OCI-LY7 (cell line): ENCODE measurements at regions not wholly inside any gene's neighbourhood (a gene's known extent, or its start where the extent isn't known, plus 50 kb on each side); places are given as distances from the start of the nearest gene placed in this dataset.

Source experiments
- BruUV-seq: library from RNA; stranded (reverse); fragments of 400-500 nt; replicated peaks from 2 replicates; lab custom pipeline; 2021; lab: Mats Ljungman, UMichigan
- CTCF ChIA-PET: fragments of 300-600 bp; sonication (Branson Sonifier 250); formaldehyde crosslinking; loops from one replicate; lab custom pipeline; 2022; ENCODE audit warnings: antibody characterized with exemption; ENCODE audit not compliant: unreplicated experiment; lab: Charles Lee
- POLR2A ChIA-PET: fragments of 300-600 bp; sonication (Branson Sonifier 250); formaldehyde crosslinking; loops from one replicate; lab custom pipeline; 2022; ENCODE audit warnings: antibody characterized with exemption; lab: Charles Lee
- DNase-seq: peaks from one replicate; pipeline ENCODE4 v3.0.0-alpha.2; 2015; ENCODE audit warnings: low spot score
- H2AFZ ChIP-seq: fragments of 200-600 bp; sonication (generic), shearing (Covaris generic); 2 replicates; pipeline ENCODE4 v1.6.1; 2014; ENCODE audit warnings: mild to moderate bottlenecking, antibody characterized with exemption, low read length, moderate library complexity
- H3K27ac ChIP-seq: fragments of 200-600 bp; sonication (generic); 2 replicates; pipeline ENCODE4 v1.5.1; 2014; ENCODE audit warnings: mixed run types, low read depth, mild to moderate bottlenecking, moderate library complexity, low read length, inconsistent platforms; ENCODE audit not compliant: poor library complexity, severe bottlenecking
- H3K36me3 ChIP-seq: fragments of 200-600 bp; sonication (generic); 2 replicates; pipeline ENCODE4 v1.6.1; 2014; ENCODE audit warnings: mild to moderate bottlenecking, antibody characterized with exemption, low read length, moderate library complexity, mixed read lengths; ENCODE audit not compliant: insufficient read depth
- H3K4me1 ChIP-seq: fragments of 200-600 bp; sonication (generic); 2 replicates; pipeline ENCODE4 v1.5.1; 2014; ENCODE audit warnings: mild to moderate bottlenecking, low read length; ENCODE audit not compliant: insufficient read depth, poor library complexity, severe bottlenecking
- H3K4me2 ChIP-seq: fragments of 200-600 bp; sonication (generic); 2 replicates; pipeline ENCODE4 v1.6.1; 2014; ENCODE audit warnings: mild to moderate bottlenecking, low read length
- H3K4me3 ChIP-seq: fragments of 200-600 bp; sonication (generic); 2 replicates; pipeline ENCODE4 v1.5.1; 2014; ENCODE audit warnings: mild to moderate bottlenecking, low read depth, low read length; ENCODE audit not compliant: poor library complexity, severe bottlenecking
- H3K79me2 ChIP-seq: fragments of 200-600 bp; sonication (generic); 2 replicates; pipeline ENCODE4 v1.6.1; 2016; ENCODE audit warnings: low read depth, mild to moderate bottlenecking, low read length, moderate library complexity, mixed read lengths; ENCODE audit not compliant: insufficient read depth
- H3K9me2 ChIP-seq: fragments of 200-600 bp; sonication (generic); 2 replicates; pipeline ENCODE4 v1.6.1; 2016; ENCODE audit warnings: mild to moderate bottlenecking, low read length, mixed read lengths; ENCODE audit not compliant: insufficient read depth
- H3K9me3 ChIP-seq: fragments of 200-600 bp; sonication (generic); 2 replicates; pipeline ENCODE4 v1.6.1; 2014; ENCODE audit warnings: mild to moderate bottlenecking, mixed run types, low read length, mixed read lengths
- H4K20me1 ChIP-seq: fragments of 200-600 bp; sonication (generic); 2 replicates; pipeline ENCODE4 v1.6.1; 2014; ENCODE audit warnings: mild to moderate bottlenecking, antibody characterized with exemption, low read length, moderate library complexity, mixed read lengths; ENCODE audit not compliant: insufficient read depth
- EZH2phosphoT487 ChIP-seq: fragments of 200-600 bp; sonication (generic); IDR thresholded peaks from 2 replicates; pipeline ENCODE4 v1.6.1; 2018; ENCODE audit warnings: low read depth, borderline replicate concordance, mild to moderate bottlenecking, mixed run types, antibody characterized with exemption, low read length, moderate library complexity, mixed read lengths
- intact Hi-C: fragments of 100-400 bp; cut with micrococcal nuclease; formaldehyde crosslinking; loops from one replicate; pipeline ENCODE4 v1.10.0; 2022; ENCODE audit not compliant: unreplicated experiment
- TF ChIP-seq, protein P1 (sequence below): fragments of 200-600 bp; sonication (generic); conservative IDR thresholded peaks from 2 replicates; pipeline ENCODE4 v1.5.1; 2014; ENCODE audit warnings: mild to moderate bottlenecking, antibody characterized with exemption, low read length, moderate library complexity, mixed read lengths

GRCh38 chr9:70478963-70479641, 64.6 kb upstream of the KLF9 start:
- H3K36me3 ChIP-seq: no peaks in the 10 kb centered on the region
- no peak overlapping the region for H3K4me3 ChIP-seq
- H3K9me3 ChIP-seq: no peaks in the 10 kb centered on the region
- no peaks in the 10 kb centered on the region for H4K20me1 ChIP-seq
- TF ChIP-seq EZH2phosphoT487: no peak
- TF ChIP-seq, protein P1, sequence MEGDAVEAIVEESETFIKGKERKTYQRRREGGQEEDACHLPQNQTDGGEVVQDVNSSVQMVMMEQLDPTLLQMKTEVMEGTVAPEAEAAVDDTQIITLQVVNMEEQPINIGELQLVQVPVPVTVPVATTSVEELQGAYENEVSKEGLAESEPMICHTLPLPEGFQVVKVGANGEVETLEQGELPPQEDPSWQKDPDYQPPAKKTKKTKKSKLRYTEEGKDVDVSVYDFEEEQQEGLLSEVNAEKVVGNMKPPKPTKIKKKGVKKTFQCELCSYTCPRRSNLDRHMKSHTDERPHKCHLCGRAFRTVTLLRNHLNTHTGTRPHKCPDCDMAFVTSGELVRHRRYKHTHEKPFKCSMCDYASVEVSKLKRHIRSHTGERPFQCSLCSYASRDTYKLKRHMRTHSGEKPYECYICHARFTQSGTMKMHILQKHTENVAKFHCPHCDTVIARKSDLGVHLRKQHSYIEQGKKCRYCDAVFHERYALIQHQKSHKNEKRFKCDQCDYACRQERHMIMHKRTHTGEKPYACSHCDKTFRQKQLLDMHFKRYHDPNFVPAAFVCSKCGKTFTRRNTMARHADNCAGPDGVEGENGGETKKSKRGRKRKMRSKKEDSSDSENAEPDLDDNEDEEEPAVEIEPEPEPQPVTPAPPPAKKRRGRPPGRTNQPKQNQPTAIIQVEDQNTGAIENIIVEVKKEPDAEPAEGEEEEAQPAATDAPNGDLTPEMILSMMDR: no peak
- H3K4me1 ChIP-seq: no peaks in the 10 kb centered on the region
- intact Hi-C loops: no loop called here
- H3K79me2 ChIP-seq: no peaks in the 10 kb centered on the region
- no peak for DNase-seq
- H3K4me2 ChIP-seq: no peak overlapping the region
- H3K27ac ChIP-seq: no peak overlapping the region
- ChIA-PET POLR2A (interaction anchor here (0.6 to 1.1 kb wide), 2 partner anchors 9 to 134 kb away, joined by 3 read pairs; no protein-coding TSS in a partner anchor), CTCF (no interaction called here)
- no TSS peak for BruUV-seq
- no peaks in the 10 kb centered on the region for H3K9me2 ChIP-seq
- no peak overlapping the region for H2AFZ ChIP-seq

- intact Hi-C loops: no loop called here
Measured at GRCh38 chr9:70477907-70478480, 63.5 kb upstream of the KLF9 start.

More at GRCh38 chr9:70477907-70478480, 63.5 kb upstream of the KLF9 start:
- H3K36me3 ChIP-seq: no peaks in the 10 kb centered on the region
- no peak for DNase-seq
- no peaks in the 10 kb centered on the region for H3K79me2 ChIP-seq
- H3K9me2 ChIP-seq: no peaks in the 10 kb centered on the region
- no peaks in the 10 kb centered on the region for H3K4me1 ChIP-seq
- H4K20me1 ChIP-seq: no peaks in the 10 kb centered on the region
- no peak overlapping the region for H3K4me2 ChIP-seq
- no peak overlapping the region for H3K27ac ChIP-seq
- POLR2A ChIA-PET: interaction anchor here (1.1 kb wide), 1 partner anchor 10 kb away, joined by 3 read pairs; no protein-coding TSS in a partner anchor
- H2AFZ ChIP-seq: no peak overlapping the region
- no peak overlapping the region for H3K4me3 ChIP-seq
- no peaks in the 10 kb centered on the region for H3K9me3 ChIP-seq
- no peak for TF ChIP-seq EZH2phosphoT487
- TF ChIP-seq, protein P1: no peak
- CTCF ChIA-PET: no interaction called here
- BruUV-seq: no TSS peak
